KMS-11 (cell line): ENCODE measurements at regions not wholly inside any gene's neighbourhood (a gene's known extent, or its start where the extent isn't known, plus 50 kb on each side); places are given as distances from the start of the nearest gene placed in this dataset.

Experiments used
- H2AFZ ChIP-seq: fragments of 200-600 bp; sonication (generic); 2 replicates; pipeline ENCODE4 v1.6.1; 2016; ENCODE audit warnings: antibody characterized with exemption, mixed run types, low read depth
- H3K27ac ChIP-seq: fragments of 200-600 bp; sonication (generic); 2 replicates; pipeline ENCODE4 v1.6.1; 2016; ENCODE audit warnings: mild to moderate bottlenecking, mixed run types
- H3K27me3 ChIP-seq: fragments of 200-600 bp; sonication (generic); 2 replicates; pipeline ENCODE4 v1.6.1; 2017; ENCODE audit warnings: mild to moderate bottlenecking, low read depth, mixed run types, moderate library complexity; ENCODE audit not compliant: insufficient read depth
- H3K36me3 ChIP-seq: fragments of 200-600 bp; sonication (generic); 2 replicates; pipeline ENCODE4 v1.6.1; 2017; ENCODE audit warnings: mild to moderate bottlenecking, mixed run types; ENCODE audit not compliant: insufficient read depth
- H3K4me1 ChIP-seq: fragments of 200-600 bp; sonication (generic); 2 replicates; pipeline ENCODE4 v1.6.1; 2016; ENCODE audit warnings: mild to moderate bottlenecking, low read depth, mixed run types; ENCODE audit not compliant: poor library complexity, severe bottlenecking
- H3K4me2 ChIP-seq: fragments of 200-600 bp; sonication (generic); 2 replicates; pipeline ENCODE4 v1.7.0; 2016; ENCODE audit warnings: mild to moderate bottlenecking, mixed run types
- H3K4me3 ChIP-seq: fragments of 200-600 bp; sonication (generic); IDR thresholded peaks from 2 replicates; pipeline ENCODE4 v1.6.1; 2017; ENCODE audit warnings: low read depth, low read length, mixed read lengths; ENCODE audit not compliant: insufficient read depth
- H3K79me2 ChIP-seq: fragments of 200-600 bp; sonication (generic); 2 replicates; pipeline ENCODE4 v1.6.1; 2016; ENCODE audit warnings: low read depth, mixed run types; ENCODE audit not compliant: insufficient read depth
- H3K9ac ChIP-seq: fragments of 200-600 bp; sonication (generic); 2 replicates; pipeline ENCODE4 v1.6.1; 2016; ENCODE audit warnings: mild to moderate bottlenecking, mixed run types
- H4K20me1 ChIP-seq: fragments of 200-600 bp; sonication (generic); 2 replicates; pipeline ENCODE4 v1.6.1; 2016; ENCODE audit warnings: mild to moderate bottlenecking, mixed run types; ENCODE audit not compliant: insufficient read depth
- CTCF ChIP-seq: fragments of 200-600 bp; sonication (generic); conservative IDR thresholded peaks from 2 replicates; pipeline ENCODE4 v1.6.1; 2017; ENCODE audit warnings: low read depth, mild to moderate bottlenecking, antibody characterized with exemption, low read length, moderate library complexity, mixed read lengths

GRCh38 chr20:22836877-22837276, 198.2 kb upstream of the SSTR4 start:
- Histone ChIP-seq H4K20me1 (no peaks in the 10 kb centered on the region), H3K9ac (no peak overlapping the region), H2AFZ (no peak overlapping the region), H3K27me3 (no peaks in the 10 kb centered on the region), H3K4me2 (no peak overlapping the region), H3K79me2 (no peaks in the 10 kb centered on the region), H3K36me3 (no peaks in the 10 kb centered on the region), H3K27ac (no peak overlapping the region), H3K4me1 (no peaks in the 10 kb centered on the region), H3K4me3 (no peak overlapping the region)
- no peak for TF ChIP-seq CTCF

GRCh38 chr20:22838001-22838400, 197.1 kb upstream of the SSTR4 start:
- no peaks in the 10 kb centered on the region for H3K79me2 ChIP-seq
- H3K36me3 ChIP-seq, result no peaks in the 10 kb centered on the region
- no peaks in the 10 kb centered on the region for H3K27me3 ChIP-seq
- H3K4me1 ChIP-seq, result no peaks in the 10 kb centered on the region
- no peaks in the 10 kb centered on the region for H4K20me1 ChIP-seq
- no peak overlapping the region for H2AFZ ChIP-seq
- H3K4me3 ChIP-seq, result no peak overlapping the region
- H3K4me2 ChIP-seq, result no peak overlapping the region
- TF ChIP-seq CTCF, result no peak
- H3K27ac ChIP-seq, result no peak overlapping the region
- no peak overlapping the region for H3K9ac ChIP-seq

- Histone ChIP-seq H3K36me3 (no peaks in the 10 kb centered on the region), H3K27me3 (no peaks in the 10 kb centered on the region), H4K20me1 (no peaks in the 10 kb centered on the region), H3K79me2 (no peaks in the 10 kb centered on the region), H3K4me1 (no peaks in the 10 kb centered on the region), H3K9ac (no peak overlapping the region), H3K4me3 (no peak overlapping the region), H3K27ac (no peak overlapping the region), H2AFZ (no peak overlapping the region), H3K4me2 (no peak overlapping the region)
- no peak for TF ChIP-seq CTCF
Observed at GRCh38 chr20:22841846-22842245, 193.3 kb upstream of the SSTR4 start.

DNA sequence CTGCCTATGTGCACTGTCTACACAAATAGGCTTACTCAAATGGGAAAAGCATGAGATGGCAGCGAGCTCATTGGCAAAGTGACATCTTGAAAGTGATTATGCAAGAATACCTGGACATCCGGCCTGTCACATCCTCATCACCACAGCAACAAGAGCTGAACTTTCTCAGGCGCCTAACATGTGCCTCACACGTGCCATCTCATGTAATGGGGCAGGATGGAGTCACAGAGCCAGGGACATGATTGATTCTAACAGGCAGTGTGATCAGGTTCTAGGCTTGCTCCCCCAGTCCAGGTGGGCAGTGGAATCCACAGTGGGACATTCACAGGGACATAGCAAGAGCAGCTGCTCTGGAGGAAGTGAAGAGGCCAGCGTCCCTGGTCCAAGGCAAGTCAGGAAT, 192.3 kb upstream of the SSTR4 start:
- H3K27ac ChIP-seq, result no peak overlapping the region
- H3K4me3 ChIP-seq, result no peak overlapping the region
- H4K20me1 ChIP-seq, result no peaks in the 10 kb centered on the region

More for the DNA sequence above, 192.3 kb upstream of the SSTR4 start:
- Histone ChIP-seq H3K79me2 (no peaks in the 10 kb centered on the region), H3K9ac (no peak overlapping the region), H3K4me1 (no peaks in the 10 kb centered on the region), H3K36me3 (no peaks in the 10 kb centered on the region), H2AFZ (no peak overlapping the region), H3K27me3 (no peaks in the 10 kb centered on the region), H3K4me2 (no peak overlapping the region)
- no peak for TF ChIP-seq CTCF
